Loucy (cell line): ENCODE measurements at regions not wholly inside any gene's neighbourhood (a gene's known extent, or its start where the extent isn't known, plus 50 kb on each side); places are given as distances from the start of the nearest gene placed in this dataset.
"Not testable (repeated sequence)": the region's sequence is repeated elsewhere in the genome, so short reads cannot be mapped to it uniquely, and the experiment has no call there.

Experiments used
- EZH2phosphoT487 ChIP-seq: fragments of 200-600 bp; IDR thresholded peaks from 2 replicates; pipeline ENCODE4 v1.6.1; 2018; ENCODE audit warnings: antibody characterized with exemption, mild to moderate bottlenecking, moderate library complexity, borderline replicate concordance
- TF ChIP-seq, protein P1 (sequence below): fragments of 200-600 bp; sonication (generic); conservative IDR thresholded peaks from 2 replicates; pipeline ENCODE4 v1.5.1; 2014; ENCODE audit warnings: mild to moderate bottlenecking, antibody characterized with exemption, low read length

DNA sequence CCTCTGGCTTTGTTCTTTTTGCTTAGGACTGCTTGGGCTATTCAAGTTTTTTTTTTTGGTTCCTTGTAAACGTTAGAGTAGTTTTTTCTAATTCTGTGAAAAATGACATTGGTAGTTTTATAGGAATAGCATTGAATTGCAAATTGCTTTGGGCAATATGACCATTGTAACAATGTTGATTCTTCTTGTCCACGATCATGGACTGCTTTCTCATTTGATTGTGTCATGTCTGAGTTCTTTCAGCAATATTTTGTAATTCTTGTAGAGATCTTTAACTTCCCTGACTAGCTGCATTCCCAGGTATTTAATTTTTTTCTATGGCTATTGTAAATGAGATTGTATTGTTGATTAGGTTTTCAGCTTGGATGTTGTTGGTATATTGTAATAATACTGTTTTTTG is 286.2 kb upstream of the C1QTNF3 start:
- TF ChIP-seq, protein P1, sequence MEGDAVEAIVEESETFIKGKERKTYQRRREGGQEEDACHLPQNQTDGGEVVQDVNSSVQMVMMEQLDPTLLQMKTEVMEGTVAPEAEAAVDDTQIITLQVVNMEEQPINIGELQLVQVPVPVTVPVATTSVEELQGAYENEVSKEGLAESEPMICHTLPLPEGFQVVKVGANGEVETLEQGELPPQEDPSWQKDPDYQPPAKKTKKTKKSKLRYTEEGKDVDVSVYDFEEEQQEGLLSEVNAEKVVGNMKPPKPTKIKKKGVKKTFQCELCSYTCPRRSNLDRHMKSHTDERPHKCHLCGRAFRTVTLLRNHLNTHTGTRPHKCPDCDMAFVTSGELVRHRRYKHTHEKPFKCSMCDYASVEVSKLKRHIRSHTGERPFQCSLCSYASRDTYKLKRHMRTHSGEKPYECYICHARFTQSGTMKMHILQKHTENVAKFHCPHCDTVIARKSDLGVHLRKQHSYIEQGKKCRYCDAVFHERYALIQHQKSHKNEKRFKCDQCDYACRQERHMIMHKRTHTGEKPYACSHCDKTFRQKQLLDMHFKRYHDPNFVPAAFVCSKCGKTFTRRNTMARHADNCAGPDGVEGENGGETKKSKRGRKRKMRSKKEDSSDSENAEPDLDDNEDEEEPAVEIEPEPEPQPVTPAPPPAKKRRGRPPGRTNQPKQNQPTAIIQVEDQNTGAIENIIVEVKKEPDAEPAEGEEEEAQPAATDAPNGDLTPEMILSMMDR: not testable (repeated sequence)
- TF ChIP-seq EZH2phosphoT487: not testable (repeated sequence)
